Fibroblast of lung (primary cell): ENCODE measurements at regions not wholly inside any gene's neighbourhood (a gene's known extent, or its start where the extent isn't known, plus 50 kb on each side); places are given as distances from the start of the nearest gene placed in this dataset.

ENCODE experiments used
- EZH2 ChIP-seq: IDR thresholded peaks from 2 replicates; pipeline ENCODE4 v1.5.1; 2012; ENCODE audit warnings: low read length, control low read depth, mild to moderate bottlenecking; ENCODE audit errors: missing control alignments
- TF ChIP-seq, protein P1 (sequence below), 2 donors: IDR thresholded peaks in 1 of 2; conservative IDR thresholded peaks in 1 of 2; 1 replicate in 1 of 2; 2 replicates in 1 of 2; pipeline ENCODE4 v1.5.1; 2011 to 2012; ENCODE audit warnings: low read length in 2 of 2, control low read depth in 1 of 2, inconsistent platforms in 1 of 2, low read depth in 1 of 2, mild to moderate bottlenecking in 1 of 2

DNA sequence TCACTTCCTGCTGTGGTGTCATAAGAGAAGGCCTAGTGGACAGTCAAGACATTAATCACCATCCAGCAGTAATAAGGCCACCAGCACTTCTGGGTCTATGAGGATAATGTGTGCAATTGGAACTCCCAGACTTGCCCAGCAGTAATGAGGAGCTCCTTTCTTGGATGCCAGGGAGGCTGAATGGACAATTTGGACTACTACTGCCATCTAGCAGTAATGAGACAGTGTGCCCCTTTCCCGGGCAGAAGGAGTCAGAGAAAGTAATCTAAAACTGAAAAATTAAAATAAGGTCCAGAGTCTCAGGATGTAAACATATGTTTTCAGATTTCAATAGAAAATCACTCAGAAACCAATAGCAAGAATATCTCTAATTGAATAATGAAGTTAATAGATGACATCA lies 400.4 kb downstream of the CDC14C start:
- TF ChIP-seq, protein P1, sequence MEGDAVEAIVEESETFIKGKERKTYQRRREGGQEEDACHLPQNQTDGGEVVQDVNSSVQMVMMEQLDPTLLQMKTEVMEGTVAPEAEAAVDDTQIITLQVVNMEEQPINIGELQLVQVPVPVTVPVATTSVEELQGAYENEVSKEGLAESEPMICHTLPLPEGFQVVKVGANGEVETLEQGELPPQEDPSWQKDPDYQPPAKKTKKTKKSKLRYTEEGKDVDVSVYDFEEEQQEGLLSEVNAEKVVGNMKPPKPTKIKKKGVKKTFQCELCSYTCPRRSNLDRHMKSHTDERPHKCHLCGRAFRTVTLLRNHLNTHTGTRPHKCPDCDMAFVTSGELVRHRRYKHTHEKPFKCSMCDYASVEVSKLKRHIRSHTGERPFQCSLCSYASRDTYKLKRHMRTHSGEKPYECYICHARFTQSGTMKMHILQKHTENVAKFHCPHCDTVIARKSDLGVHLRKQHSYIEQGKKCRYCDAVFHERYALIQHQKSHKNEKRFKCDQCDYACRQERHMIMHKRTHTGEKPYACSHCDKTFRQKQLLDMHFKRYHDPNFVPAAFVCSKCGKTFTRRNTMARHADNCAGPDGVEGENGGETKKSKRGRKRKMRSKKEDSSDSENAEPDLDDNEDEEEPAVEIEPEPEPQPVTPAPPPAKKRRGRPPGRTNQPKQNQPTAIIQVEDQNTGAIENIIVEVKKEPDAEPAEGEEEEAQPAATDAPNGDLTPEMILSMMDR (conservative IDR thresholded peaks at IDR 0.05 in 1 of 2, IDR thresholded peaks at IDR 0.05 in 1 of 2; ENCODE audit: low read depth in 1 of 2, low read length in 2 of 2), result no peak
- no peak for TF ChIP-seq EZH2
